GM21619 (cell line): ENCODE measurements at regions not wholly inside any gene's neighbourhood (a gene's known extent, or its start where the extent isn't known, plus 50 kb on each side); places are given as distances from the start of the nearest gene placed in this dataset.

Source experiments
- ATAC-seq: cut with Tn5 transposase; IDR thresholded peaks from one replicate; pipeline ENCODE4 v1.9.1; 2021; ENCODE audit not compliant: unreplicated experiment

- ATAC-seq = no peak
Observed at GRCh38 chr21:25062061-25062460, 545.2 kb downstream of the MRPL39 start.

GRCh38 chr21:25054689-25055088, 552.6 kb downstream of the MRPL39 start:
- ATAC-seq = no peak

- ATAC-seq = peak; percentile 93
Observed at GRCh38 chr21:25039461-25040380, 567.6 kb downstream of the MRPL39 start.

- no peak for ATAC-seq
Observed at GRCh38 chr21:25036775-25037174, 570.5 kb downstream of the MRPL39 start.

- no peak for ATAC-seq
Observed at GRCh38 chr21:25031750-25032149, 575.5 kb downstream of the MRPL39 start.

GRCh38 chr21:25029580-25029979, 577.7 kb downstream of the MRPL39 start:
- no peak for ATAC-seq

- no peak for ATAC-seq
Observed at GRCh38 chr21:25025596-25025995, 581.7 kb downstream of the MRPL39 start.

GRCh38 chr21:25024639-25025038, 582.6 kb downstream of the MRPL39 start:
- no peak for ATAC-seq

- ATAC-seq = no peak
Observed at GRCh38 chr21:25005388-25005787, 601.9 kb downstream of the MRPL39 start.

GRCh38 chr21:25002676-25003075, 604.6 kb downstream of the MRPL39 start:
- ATAC-seq = no peak

- no peak for ATAC-seq
Observed at GRCh38 chr21:24995216-24995615, 612.1 kb downstream of the MRPL39 start.

GRCh38 chr21:24994717-24995116, 612.6 kb downstream of the MRPL39 start:
- no peak for ATAC-seq

- no peak for ATAC-seq
Observed at GRCh38 chr21:24989516-24989915, 617.8 kb downstream of the MRPL39 start.

- no peak for ATAC-seq
Observed at GRCh38 chr21:24988941-24989340, 618.3 kb downstream of the MRPL39 start.

- peak; percentile 71 for ATAC-seq
Observed at GRCh38 chr21:24976238-24976637, 631.0 kb downstream of the MRPL39 start.

GRCh38 chr21:24969068-24969467, 638.2 kb downstream of the MRPL39 start:
- no peak for ATAC-seq

- peak; percentile 92 for ATAC-seq
Observed at GRCh38 chr21:24955275-24955961, 651.9 kb downstream of the MRPL39 start.

GRCh38 chr21:24948186-24948585, 659.1 kb downstream of the MRPL39 start:
- ATAC-seq = no peak

- ATAC-seq = no peak
Observed at GRCh38 chr21:24945910-24946309, 661.4 kb downstream of the MRPL39 start.

- ATAC-seq = no peak
Observed at GRCh38 chr21:24941316-24942185, 665.7 kb downstream of the MRPL39 start.

GRCh38 chr21:24939291-24939690, 668.0 kb downstream of the MRPL39 start:
- no peak for ATAC-seq
